ENCODE measurements at regions not wholly inside any gene's neighbourhood (a gene's known extent, or its start where the extent isn't known, plus 50 kb on each side); places are given as distances from the start of the nearest gene placed in this dataset.

DNA sequence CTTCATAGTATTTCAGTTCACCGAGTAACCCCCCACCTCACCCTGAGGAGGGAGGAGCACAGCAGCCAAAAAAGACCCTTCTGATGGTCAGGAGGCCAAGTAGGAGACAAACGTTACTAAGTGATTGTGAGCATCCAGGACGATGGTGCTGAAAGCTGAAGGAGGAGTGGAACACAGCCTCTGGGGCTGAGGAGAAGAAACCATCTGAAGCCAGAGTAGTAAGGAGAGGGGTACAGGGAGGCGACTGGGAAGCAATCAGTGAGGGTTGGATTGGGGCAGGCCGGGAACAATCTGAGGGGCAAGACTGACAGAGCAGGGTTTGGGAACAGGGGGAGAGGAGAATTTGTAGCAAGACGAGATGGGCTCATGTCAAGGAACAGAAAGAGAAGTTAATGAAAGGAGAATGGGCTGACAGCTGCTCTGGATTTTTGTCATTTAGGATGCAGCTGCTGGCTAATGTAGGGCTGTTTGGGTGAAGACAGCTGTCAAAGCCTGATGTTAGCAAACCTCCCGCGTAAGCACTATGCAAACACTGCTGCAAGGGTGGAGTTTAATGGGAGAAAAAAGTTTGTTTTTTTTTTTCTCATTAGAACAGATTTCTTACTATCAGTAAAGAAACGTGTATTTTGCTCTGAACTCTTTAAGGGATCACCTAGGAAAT is 622.2 kb downstream of the EDEM1 start:
- WGBS (ENCODE audit: insufficient coverage, low coverage, missing lambda C conversion rate) = 3% methylated on average over 9 of the region's 9 CpGs
- H2AFZ ChIP-seq (ENCODE audit: low read depth, low read length) = no peak overlapping the region
- in situ Hi-C loops (cut with MboI) = no loop called here
- no peaks in the 10 kb centered on the region for H4K20me1 ChIP-seq (replicated peaks; ENCODE audit: control insufficient read depth, insufficient read depth, low read length)
- no peaks in the 10 kb centered on the region for H3K36me3 ChIP-seq (ENCODE audit: control insufficient read depth, insufficient read depth, low read length)
- no peak for DNase-seq (ENCODE audit: extremely low read depth in 1 of 4, low spot score in 3 of 4)
- peaks cover 0 to 4% of the 10 kb centered on the region in 2 experiments; a peak in 1 of 5 replicates for H3K27me3 ChIP-seq (ENCODE audit: control insufficient read depth in 2 of 2, insufficient read depth in 2 of 2, low read length in 2 of 2)
- no peaks in the 10 kb centered on the region for H3K79me2 ChIP-seq (ENCODE audit: control insufficient read depth, insufficient read depth, low read length)
- POLR2A ChIA-PET = interaction anchor here (1.1 kb wide), 1 partner anchor 9 kb away, joined by 3 read pairs; no protein-coding TSS in a partner anchor
- no TSS peak for BruUV-seq (replicated peaks)
- no peak overlapping the region for H3K9ac ChIP-seq (ENCODE audit: insufficient read depth in 1 of 2, low read depth in 2 of 2, low read length in 2 of 2)
- no peak for FAIRE-seq
- H3K27ac ChIP-seq (ENCODE audit: extremely low read depth, low read depth, low read length) = no peak overlapping the region
- ATAC-seq = no peak
- CTCF ChIA-PET (ENCODE audit: low intra/inter-chr PET ratio) = no interaction called here
- no peak overlapping the region for H3K4me2 ChIP-seq (ENCODE audit: insufficient read depth, low read length)
- no peaks in the 10 kb centered on the region for H3K4me1 ChIP-seq (replicated peaks in 1 of 2; ENCODE audit: control insufficient read depth in 2 of 2, insufficient read depth in 2 of 2, low read length in 2 of 2)
- H3K9me1 ChIP-seq (ENCODE audit: control insufficient read depth, insufficient read depth, low read length) = no peaks in the 10 kb centered on the region
- no peak overlapping the region for H3K4me3 ChIP-seq
- intact Hi-C loops (cut with micrococcal nuclease) = no loop called here
- H3K9me3 ChIP-seq (replicated peaks; ENCODE audit: control insufficient read depth, insufficient read depth, low read depth, low read length) = no peaks in the 10 kb centered on the region
- TF ChIP-seq, protein P1, sequence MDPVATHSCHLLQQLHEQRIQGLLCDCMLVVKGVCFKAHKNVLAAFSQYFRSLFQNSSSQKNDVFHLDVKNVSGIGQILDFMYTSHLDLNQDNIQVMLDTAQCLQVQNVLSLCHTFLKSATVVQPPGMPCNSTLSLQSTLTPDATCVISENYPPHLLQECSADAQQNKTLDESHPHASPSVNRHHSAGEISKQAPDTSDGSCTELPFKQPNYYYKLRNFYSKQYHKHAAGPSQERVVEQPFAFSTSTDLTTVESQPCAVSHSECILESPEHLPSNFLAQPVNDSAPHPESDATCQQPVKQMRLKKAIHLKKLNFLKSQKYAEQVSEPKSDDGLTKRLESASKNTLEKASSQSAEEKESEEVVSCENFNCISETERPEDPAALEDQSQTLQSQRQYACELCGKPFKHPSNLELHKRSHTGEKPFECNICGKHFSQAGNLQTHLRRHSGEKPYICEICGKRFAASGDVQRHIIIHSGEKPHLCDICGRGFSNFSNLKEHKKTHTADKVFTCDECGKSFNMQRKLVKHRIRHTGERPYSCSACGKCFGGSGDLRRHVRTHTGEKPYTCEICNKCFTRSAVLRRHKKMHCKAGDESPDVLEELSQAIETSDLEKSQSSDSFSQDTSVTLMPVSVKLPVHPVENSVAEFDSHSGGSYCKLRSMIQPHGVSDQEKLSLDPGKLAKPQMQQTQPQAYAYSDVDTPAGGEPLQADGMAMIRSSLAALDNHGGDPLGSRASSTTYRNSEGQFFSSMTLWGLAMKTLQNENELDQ (CRISPR knock-in tag; IDR thresholded peaks at IDR 0.05; ENCODE audit: borderline replicate concordance) = no peak
- TF ChIP-seq KAT8 (IDR thresholded peaks at IDR 0.05; ENCODE audit: low read depth) (no peak), TAF1 (IDR thresholded peaks at IDR 0.05; ENCODE audit: control insufficient read depth, extremely low read depth, insufficient read depth, low read length, severe bottlenecking) (no peak), E2F3 (CRISPR knock-in tag; IDR thresholded peaks at IDR 0.05) (no peak), KDM2B (CRISPR knock-in tag; IDR thresholded peaks at IDR 0.05) (no peak), TRIM28 (IDR thresholded peaks at IDR 0.05) (no peak), PCBP1 (IDR thresholded peaks at IDR 0.05; ENCODE audit: low read depth, low read length, poor library complexity, severe bottlenecking) (no peak), MEIS2 (IDR thresholded peaks at IDR 0.05; ENCODE audit: partially characterized antibody) (no peak)
- TF ChIP-seq, protein P2, sequence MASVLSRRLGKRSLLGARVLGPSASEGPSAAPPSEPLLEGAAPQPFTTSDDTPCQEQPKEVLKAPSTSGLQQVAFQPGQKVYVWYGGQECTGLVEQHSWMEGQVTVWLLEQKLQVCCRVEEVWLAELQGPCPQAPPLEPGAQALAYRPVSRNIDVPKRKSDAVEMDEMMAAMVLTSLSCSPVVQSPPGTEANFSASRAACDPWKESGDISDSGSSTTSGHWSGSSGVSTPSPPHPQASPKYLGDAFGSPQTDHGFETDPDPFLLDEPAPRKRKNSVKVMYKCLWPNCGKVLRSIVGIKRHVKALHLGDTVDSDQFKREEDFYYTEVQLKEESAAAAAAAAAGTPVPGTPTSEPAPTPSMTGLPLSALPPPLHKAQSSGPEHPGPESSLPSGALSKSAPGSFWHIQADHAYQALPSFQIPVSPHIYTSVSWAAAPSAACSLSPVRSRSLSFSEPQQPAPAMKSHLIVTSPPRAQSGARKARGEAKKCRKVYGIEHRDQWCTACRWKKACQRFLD (CRISPR knock-in tag; IDR thresholded peaks at IDR 0.05) = no peak
- TF ChIP-seq, protein P3, sequence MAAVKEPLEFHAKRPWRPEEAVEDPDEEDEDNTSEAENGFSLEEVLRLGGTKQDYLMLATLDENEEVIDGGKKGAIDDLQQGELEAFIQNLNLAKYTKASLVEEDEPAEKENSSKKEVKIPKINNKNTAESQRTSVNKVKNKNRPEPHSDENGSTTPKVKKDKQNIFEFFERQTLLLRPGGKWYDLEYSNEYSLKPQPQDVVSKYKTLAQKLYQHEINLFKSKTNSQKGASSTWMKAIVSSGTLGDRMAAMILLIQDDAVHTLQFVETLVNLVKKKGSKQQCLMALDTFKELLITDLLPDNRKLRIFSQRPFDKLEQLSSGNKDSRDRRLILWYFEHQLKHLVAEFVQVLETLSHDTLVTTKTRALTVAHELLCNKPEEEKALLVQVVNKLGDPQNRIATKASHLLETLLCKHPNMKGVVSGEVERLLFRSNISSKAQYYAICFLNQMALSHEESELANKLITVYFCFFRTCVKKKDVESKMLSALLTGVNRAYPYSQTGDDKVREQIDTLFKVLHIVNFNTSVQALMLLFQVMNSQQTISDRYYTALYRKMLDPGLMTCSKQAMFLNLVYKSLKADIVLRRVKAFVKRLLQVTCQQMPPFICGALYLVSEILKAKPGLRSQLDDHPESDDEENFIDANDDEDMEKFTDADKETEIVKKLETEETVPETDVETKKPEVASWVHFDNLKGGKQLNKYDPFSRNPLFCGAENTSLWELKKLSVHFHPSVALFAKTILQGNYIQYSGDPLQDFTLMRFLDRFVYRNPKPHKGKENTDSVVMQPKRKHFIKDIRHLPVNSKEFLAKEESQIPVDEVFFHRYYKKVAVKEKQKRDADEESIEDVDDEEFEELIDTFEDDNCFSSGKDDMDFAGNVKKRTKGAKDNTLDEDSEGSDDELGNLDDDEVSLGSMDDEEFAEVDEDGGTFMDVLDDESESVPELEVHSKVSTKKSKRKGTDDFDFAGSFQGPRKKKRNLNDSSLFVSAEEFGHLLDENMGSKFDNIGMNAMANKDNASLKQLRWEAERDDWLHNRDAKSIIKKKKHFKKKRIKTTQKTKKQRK (IDR thresholded peaks at IDR 0.05; ENCODE audit: borderline replicate concordance, low read depth, low read length) = no peak
- TF ChIP-seq, protein P4, sequence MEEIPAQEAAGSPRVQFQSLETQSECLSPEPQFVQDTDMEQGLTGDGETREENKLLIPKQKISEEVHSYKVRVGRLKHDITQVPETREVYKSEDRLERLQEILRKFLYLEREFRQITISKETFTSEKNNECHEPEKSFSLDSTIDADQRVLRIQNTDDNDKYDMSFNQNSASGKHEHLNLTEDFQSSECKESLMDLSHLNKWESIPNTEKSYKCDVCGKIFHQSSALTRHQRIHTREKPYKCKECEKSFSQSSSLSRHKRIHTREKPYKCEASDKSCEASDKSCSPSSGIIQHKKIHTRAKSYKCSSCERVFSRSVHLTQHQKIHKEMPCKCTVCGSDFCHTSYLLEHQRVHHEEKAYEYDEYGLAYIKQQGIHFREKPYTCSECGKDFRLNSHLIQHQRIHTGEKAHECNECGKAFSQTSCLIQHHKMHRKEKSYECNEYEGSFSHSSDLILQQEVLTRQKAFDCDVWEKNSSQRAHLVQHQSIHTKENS (CRISPR knock-in tag; IDR thresholded peaks at IDR 0.05) = no peak
- TF ChIP-seq, protein P5, sequence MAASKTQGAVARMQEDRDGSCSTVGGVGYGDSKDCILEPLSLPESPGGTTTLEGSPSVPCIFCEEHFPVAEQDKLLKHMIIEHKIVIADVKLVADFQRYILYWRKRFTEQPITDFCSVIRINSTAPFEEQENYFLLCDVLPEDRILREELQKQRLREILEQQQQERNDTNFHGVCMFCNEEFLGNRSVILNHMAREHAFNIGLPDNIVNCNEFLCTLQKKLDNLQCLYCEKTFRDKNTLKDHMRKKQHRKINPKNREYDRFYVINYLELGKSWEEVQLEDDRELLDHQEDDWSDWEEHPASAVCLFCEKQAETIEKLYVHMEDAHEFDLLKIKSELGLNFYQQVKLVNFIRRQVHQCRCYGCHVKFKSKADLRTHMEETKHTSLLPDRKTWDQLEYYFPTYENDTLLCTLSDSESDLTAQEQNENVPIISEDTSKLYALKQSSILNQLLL (CRISPR knock-in tag; IDR thresholded peaks at IDR 0.05; ENCODE audit: borderline replicate concordance) = no peak
